ENCODE measurements at regions not wholly inside any gene's neighbourhood (a gene's known extent, or its start where the extent isn't known, plus 50 kb on each side); places are given as distances from the start of the nearest gene placed in this dataset.

- Mint-ChIP-seq H3K36me3 (ENCODE audit: low read depth) (no peaks in the 10 kb centered on the region), H3K9me3 (no peaks in the 10 kb centered on the region), H3K27ac (no peak overlapping the region), H3K4me3 (no peak overlapping the region), H3K27me3 (peaks cover 10% of the 10 kb centered on the region), H3K4me1 (ENCODE audit: low read depth) (no peaks in the 10 kb centered on the region)
- intact Hi-C loops (cut with micrococcal nuclease): no loop called here
Measured at GRCh38 chr17:68182940-68183551, 64.8 kb upstream of the AMZ2 start.

- Mint-ChIP-seq H3K4me3 (no peak overlapping the region), H3K9me3 (no peaks in the 10 kb centered on the region), H3K36me3 (ENCODE audit: low read depth) (no peaks in the 10 kb centered on the region), H3K27me3 (peaks cover 10% of the 10 kb centered on the region), H3K4me1 (ENCODE audit: low read depth) (no peaks in the 10 kb centered on the region), H3K27ac (peak overlapping the region; percentile 54)
- intact Hi-C loops (cut with micrococcal nuclease): no loop called here
Measured at GRCh38 chr17:68184141-68184571, 63.7 kb upstream of the AMZ2 start.

- H3K4me1 Mint-ChIP-seq (ENCODE audit: low read depth): no peaks in the 10 kb centered on the region
Measured at GRCh38 chr17:68184816-68185436, 62.9 kb upstream of the AMZ2 start.

GRCh38 chr17:68185820-68186219 is 62.0 kb upstream of the AMZ2 start:
- no peak overlapping the region for H3K4me3 Mint-ChIP-seq
- no peaks in the 10 kb centered on the region for H3K9me3 Mint-ChIP-seq
- H3K4me1 Mint-ChIP-seq (ENCODE audit: low read depth): no peaks in the 10 kb centered on the region

More at GRCh38 chr17:68184816-68185436, 62.9 kb upstream of the AMZ2 start:
- H3K27me3 Mint-ChIP-seq: peaks cover 13% of the 10 kb centered on the region
- H3K27ac Mint-ChIP-seq: no peak overlapping the region
- H3K9me3 Mint-ChIP-seq: no peaks in the 10 kb centered on the region
- intact Hi-C loops (cut with micrococcal nuclease): no loop called here
- H3K36me3 Mint-ChIP-seq (ENCODE audit: low read depth): no peaks in the 10 kb centered on the region
- H3K4me3 Mint-ChIP-seq: no peak overlapping the region

GRCh38 chr17:68190495-68190894 is 57.3 kb upstream of the AMZ2 start:
- intact Hi-C loops (cut with micrococcal nuclease): loop anchor here (10.0 kb wide), 1 partner anchor 126 kb away; no protein-coding TSS in a partner anchor
- H3K9me3 Mint-ChIP-seq: no peaks in the 10 kb centered on the region
- H3K36me3 Mint-ChIP-seq (ENCODE audit: low read depth): no peaks in the 10 kb centered on the region
- H3K27me3 Mint-ChIP-seq: peaks cover 34% of the 10 kb centered on the region
- H3K27ac Mint-ChIP-seq: no peak overlapping the region
- no peak overlapping the region for H3K4me3 Mint-ChIP-seq
- H3K4me1 Mint-ChIP-seq (ENCODE audit: low read depth): no peaks in the 10 kb centered on the region

More at GRCh38 chr17:68185820-68186219, 62.0 kb upstream of the AMZ2 start:
- Mint-ChIP-seq H3K27me3 (peaks cover 11% of the 10 kb centered on the region), H3K36me3 (ENCODE audit: low read depth) (no peaks in the 10 kb centered on the region), H3K27ac (no peak overlapping the region)
- intact Hi-C loops (cut with micrococcal nuclease): no loop called here

- no peaks in the 10 kb centered on the region for H3K36me3 Mint-ChIP-seq (ENCODE audit: low read depth)
- peaks cover 41% of the 10 kb centered on the region for H3K4me1 Mint-ChIP-seq (ENCODE audit: low read depth)
- H3K9me3 Mint-ChIP-seq: no peaks in the 10 kb centered on the region
- H3K27ac Mint-ChIP-seq: no peak overlapping the region
- peaks cover 82% of the 10 kb centered on the region for H3K27me3 Mint-ChIP-seq
- intact Hi-C loops (cut with micrococcal nuclease): loop anchor here (10.0 kb wide), 1 partner anchor 131 kb away; no protein-coding TSS in a partner anchor
- peak overlapping the region; percentile 30 for H3K4me3 Mint-ChIP-seq
Measured at GRCh38 chr17:68195667-68196393, 52.0 kb upstream of the AMZ2 start.

- H3K4me3 Mint-ChIP-seq: peak overlapping the region; percentile 32
- H3K9me3 Mint-ChIP-seq: no peaks in the 10 kb centered on the region
- peaks cover 87% of the 10 kb centered on the region for H3K27me3 Mint-ChIP-seq
- H3K4me1 Mint-ChIP-seq (ENCODE audit: low read depth): peaks cover 46% of the 10 kb centered on the region
- intact Hi-C loops (cut with micrococcal nuclease): loop anchor here (10.0 kb wide), 1 partner anchor 132 kb away; no protein-coding TSS in a partner anchor
- no peaks in the 10 kb centered on the region for H3K36me3 Mint-ChIP-seq (ENCODE audit: low read depth)
- H3K27ac Mint-ChIP-seq: no peak overlapping the region
Measured at GRCh38 chr17:68196394-68197090, 51.3 kb upstream of the AMZ2 start.

- H3K36me3 Mint-ChIP-seq (ENCODE audit: low read depth): no peaks in the 10 kb centered on the region
- no peaks in the 10 kb centered on the region for H3K9me3 Mint-ChIP-seq
- no peak overlapping the region for H3K27ac Mint-ChIP-seq
- intact Hi-C loops (cut with micrococcal nuclease): loop anchor here (10.0 kb wide), 1 partner anchor 133 kb away; no protein-coding TSS in a partner anchor
- H3K4me1 Mint-ChIP-seq (ENCODE audit: low read depth): peaks cover 46% of the 10 kb centered on the region
- H3K4me3 Mint-ChIP-seq: peak overlapping the region; percentile 30
- peaks cover 84% of the 10 kb centered on the region for H3K27me3 Mint-ChIP-seq
Measured at GRCh38 chr17:68197091-68197996, 50.5 kb upstream of the AMZ2 start.

- Mint-ChIP-seq H3K4me3 (peak overlapping the region; percentile 30), H3K36me3 (ENCODE audit: low read depth) (no peaks in the 10 kb centered on the region), H3K9me3 (no peaks in the 10 kb centered on the region), H3K4me1 (ENCODE audit: low read depth) (peaks cover 46% of the 10 kb centered on the region), H3K27ac (no peak overlapping the region), H3K27me3 (peaks cover 89% of the 10 kb centered on the region)
- intact Hi-C loops (cut with micrococcal nuclease): loop anchor here (10.0 kb wide), 1 partner anchor 133 kb away; no protein-coding TSS in a partner anchor
Measured at GRCh38 chr17:68197997-68198930, 49.6 kb upstream of the AMZ2 start.
